ENCODE measurements at regions not wholly inside any gene's neighbourhood (a gene's known extent, or its start where the extent isn't known, plus 50 kb on each side); places are given as distances from the start of the nearest gene placed in this dataset.
"Not testable (repeated sequence)": the region's sequence is repeated elsewhere in the genome, so short reads cannot be mapped to it uniquely, and the experiment has no call there.

- not testable (repeated sequence) for DNase-seq
Measured at GRCh38 chr10:78096486-78096885, 62.8 kb downstream of the RPS24 start.

GRCh38 chr10:78102593-78102992 is 68.9 kb downstream of the RPS24 start:
- not testable (repeated sequence) for DNase-seq

- no peak for DNase-seq
Measured at GRCh38 chr10:78109210-78109609, 75.5 kb downstream of the RPS24 start.

DNA sequence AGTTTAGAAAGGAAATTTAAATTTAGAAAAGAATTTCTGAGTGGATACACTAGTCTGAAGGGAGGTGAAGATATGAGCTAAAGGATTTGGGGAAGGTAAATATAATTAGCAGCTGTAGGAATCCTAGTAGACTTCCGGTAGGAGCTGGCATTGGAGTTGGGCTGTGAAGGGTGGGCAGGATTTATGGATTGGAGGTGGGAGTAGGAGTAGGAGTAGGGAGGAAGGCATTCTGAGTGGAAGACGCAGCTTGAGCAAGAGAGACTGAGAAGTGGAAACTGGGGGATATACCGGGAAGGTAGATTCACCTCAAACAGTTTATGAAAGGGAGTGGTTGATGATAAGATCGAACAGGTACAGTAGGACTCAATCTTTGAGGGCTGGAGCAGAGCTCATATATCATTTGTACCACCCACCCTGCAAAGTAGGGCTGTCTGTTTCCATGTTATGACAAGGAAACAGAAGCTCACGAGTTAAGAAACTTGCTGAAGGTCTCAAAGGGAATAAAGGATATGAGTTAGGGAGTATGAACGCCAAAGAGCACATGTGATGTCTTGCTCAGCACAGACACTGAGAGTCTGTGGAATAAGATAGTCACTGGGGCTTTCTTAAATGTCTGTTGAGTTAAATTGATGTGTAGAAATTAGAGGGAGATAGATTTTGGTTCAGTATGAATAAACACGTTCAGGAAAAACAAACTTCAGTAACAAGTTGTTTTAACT is 81.6 kb downstream of the RPS24 start:
- DNase-seq, result no peak

- DNase-seq, result no peak
Measured at GRCh38 chr10:78116361-78116760, 82.7 kb downstream of the RPS24 start.

DNA sequence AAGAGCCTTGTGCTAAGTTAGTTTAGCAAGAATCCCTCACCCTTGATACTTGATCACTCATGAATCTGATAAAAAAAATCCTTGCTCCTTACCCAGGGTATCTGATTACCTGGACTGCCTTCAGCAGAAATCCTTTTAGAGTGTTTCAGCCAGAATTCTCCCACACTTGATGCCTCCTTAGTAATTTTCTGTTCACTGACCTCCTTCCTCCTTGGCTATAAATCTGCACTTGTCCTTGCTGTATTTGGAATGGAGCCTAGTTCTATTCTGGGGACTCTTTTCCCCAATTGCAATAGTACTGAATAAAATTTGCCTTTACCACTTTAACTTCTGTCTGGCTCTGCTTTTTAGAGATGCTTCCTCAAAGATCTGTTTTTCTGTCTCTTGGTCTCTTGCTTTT is 84.9 kb downstream of the RPS24 start:
- DNase-seq, result no peak

GRCh38 chr10:78121801-78122200 is 88.1 kb downstream of the RPS24 start:
- no peak for DNase-seq

GRCh38 chr10:78124167-78124566 is 90.5 kb downstream of the RPS24 start:
- no peak for DNase-seq

- no peak for DNase-seq
Measured at GRCh38 chr10:78129211-78129610, 95.5 kb downstream of the RPS24 start.

GRCh38 chr10:78130966-78131710 is 97.5 kb downstream of the RPS24 start:
- no peak for DNase-seq

DNA sequence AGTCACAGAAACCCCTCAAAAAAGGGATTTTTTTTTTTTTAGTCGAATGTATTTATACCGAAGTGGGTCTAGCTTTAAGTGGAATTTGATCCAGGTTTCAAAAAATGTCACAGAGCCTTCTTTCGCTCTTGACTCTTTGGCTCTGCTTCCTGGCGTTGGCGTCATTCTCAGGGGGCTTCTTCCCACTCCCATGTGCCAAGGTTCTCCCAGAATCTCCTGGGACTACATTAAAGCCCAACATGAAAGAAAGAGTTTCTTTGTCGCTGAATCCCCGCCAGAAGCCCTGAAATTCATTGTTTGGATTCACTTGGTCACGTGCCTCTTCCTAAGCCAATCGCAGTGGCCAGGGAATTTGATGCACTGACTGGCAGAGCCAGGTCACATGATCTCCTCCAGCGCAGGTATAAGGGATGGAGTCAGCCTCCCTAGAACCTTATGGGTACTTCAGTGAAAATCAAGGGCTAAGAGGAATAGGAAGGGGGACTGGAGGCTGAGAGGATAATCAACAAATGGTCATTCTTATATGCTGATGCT is 101.2 kb downstream of the RPS24 start:
- DNase-seq, result no peak

DNA sequence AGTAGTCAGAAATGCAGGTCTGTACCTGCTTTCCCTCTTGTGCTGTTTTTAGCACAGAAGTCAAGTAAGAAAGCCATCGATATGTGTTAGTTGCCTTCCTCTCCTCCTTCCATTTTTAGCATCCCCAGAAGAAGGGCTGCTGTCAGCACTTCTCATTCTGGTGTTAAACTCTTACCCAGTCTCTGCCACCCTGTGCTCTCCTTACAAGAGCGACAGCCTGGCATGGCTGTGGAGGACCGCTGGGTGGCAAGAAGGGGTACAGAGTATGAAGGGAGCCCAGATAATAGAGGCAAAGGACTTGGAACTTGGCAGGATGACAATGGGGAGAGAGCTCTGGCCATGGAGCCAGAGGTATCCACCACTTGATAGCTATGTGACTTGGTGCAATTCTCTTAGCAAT is 103.5 kb downstream of the RPS24 start:
- DNase-seq, result no peak

- DNase-seq, result no peak
Measured at GRCh38 chr10:78139341-78139740, 105.7 kb downstream of the RPS24 start.

- no peak for DNase-seq
Measured at GRCh38 chr10:78140066-78140630, 106.5 kb downstream of the RPS24 start.

DNA sequence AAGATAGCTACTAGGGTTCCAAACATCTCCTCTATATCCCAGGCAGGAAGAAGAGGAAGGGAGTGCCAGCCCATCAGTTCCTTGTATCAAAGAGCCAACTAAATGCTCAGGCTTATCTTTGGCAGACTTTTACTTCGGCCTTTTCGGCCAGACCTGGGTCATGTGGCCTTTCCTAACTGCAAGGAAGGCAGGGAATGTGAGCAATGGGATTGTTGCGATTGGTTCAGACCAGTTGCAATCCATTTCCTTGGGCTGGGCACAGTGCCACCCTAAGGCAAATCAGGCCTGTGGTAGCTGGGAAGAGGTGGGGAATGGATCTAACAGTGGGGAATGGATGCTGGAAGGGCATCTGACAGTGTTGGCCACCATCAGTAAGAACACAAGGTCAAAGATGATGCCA is 109.9 kb downstream of the RPS24 start:
- DNase-seq, result no peak

GRCh38 chr10:78146200-78146599 is 112.5 kb downstream of the RPS24 start:
- DNase-seq, result no peak

DNA sequence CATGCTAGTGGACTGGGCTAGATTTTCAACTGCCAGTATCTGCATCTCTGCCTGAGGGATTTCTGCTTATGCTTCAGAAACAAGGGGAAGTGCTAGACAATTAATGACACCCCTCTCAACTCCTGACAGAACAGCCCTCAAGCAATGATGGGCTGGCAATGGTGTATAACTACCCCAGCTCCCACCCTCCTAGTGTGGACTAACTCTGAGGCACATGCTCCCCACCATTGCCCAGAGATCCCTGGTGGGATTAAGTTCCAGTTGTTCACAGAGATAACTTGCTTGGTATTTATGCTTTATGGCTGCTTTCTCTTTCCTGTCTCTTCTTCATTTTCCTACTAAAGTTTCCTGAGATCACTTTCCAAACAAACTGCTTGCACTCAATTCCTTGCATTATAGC is 113.5 kb downstream of the RPS24 start:
- no peak for DNase-seq

DNA sequence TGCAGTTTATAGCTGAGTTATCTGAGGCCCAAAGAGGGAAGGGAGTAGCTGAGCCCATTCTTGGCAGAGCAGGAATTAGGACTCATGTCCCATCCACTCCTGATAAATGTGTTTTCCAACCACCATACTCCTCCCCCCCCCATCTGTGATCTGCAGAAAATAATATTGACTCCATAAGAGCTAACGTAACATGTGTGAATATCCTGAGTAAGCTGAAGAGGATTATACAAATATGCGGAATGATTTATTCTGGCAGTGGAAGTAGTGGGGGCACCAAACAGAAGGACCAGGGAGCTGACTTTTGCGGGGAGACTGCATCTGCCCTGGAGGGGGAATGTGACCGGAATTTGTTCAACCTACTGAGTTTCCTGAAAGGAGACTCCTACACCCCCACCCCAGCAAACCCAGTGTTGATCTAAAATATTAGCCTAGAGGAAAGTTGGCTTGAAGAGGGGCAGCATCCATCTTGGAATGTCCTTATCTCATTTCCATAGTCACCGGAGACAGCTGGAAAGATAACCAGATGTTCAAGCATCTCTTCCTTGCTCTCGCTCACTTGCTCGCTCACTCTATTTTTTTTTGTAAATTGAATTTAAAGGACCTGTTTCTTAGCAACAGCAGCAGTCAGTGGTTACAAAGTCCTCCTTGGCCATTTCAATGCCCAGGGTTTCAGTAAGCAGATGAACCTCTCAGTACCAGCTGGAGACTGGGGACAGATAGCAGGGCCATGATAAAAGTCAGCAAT is 114.7 kb downstream of the RPS24 start:
- DNase-seq, result no peak

DNA sequence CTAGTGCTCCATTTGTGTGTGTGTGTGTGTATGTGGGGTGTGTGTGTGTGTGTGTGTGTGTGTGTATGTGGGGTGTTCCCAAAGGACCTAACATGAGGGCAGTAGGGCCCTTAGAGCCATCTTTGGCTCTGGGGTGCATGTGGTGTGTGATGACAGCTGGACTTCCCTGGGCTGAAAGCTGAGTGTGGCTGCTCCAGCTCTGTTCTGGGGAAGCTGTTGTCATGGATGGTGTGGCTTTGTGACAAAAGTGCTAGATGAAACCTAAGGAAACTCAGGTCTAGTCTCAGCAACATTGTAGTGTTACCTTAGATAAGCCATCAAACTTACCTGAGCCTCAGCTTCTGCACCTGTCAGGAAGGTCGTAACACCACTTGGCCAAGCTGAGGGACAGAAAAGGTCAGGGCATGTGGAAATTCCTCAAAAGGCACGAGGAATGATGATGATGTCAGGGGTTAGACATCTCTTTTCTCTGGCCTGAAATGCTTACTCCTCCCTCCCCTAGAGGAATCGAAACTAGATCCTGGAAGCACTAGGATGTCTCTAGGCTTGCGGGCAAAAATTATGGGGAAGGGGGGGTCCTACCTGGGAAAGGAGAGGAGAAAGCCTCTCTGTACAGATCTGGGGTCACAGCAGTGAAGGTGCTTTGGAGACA is 115.4 kb downstream of the RPS24 start:
- no peak for DNase-seq

DNA sequence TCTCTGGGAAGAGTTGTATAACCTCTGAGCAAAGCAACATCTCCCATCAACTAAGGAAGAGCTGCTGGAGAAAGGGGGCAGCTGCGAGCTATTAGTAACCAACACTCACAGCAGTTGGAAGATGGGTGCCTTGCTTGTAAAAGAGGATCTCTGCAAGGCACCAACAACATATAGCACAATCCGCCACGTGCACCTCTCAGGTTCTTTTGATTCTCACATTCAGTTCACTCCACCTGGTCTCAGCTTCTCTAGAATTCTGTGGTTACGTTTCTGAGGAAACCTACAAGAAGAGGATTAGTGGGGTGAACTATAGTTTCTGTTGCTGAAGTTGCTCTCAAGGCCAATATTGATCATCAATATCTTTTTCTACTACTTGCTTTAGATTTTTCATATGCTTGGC is 117.1 kb downstream of the RPS24 start:
- DNase-seq, result no peak

DNA sequence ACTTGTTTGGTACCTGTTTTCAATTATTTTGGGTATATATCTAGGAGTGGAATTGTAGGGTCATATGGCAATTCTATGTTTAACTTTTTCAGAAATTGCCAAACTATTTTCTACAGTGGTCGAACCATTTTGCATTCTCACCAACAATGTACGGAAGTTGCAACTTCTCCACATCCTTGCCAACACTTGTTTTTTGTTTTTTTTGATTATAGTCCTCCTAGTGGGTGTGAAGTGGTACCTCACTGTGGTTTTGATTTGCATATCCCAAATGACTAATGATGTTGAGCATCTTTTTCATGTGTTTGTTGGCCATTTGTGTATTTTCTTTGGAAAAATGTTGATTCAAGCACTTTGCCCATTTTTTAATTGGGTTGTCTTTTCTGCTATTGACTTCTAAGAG is 122.1 kb downstream of the RPS24 start:
- DNase-seq, result no peak

GRCh38 chr10:78160591-78160990 is 126.9 kb downstream of the RPS24 start:
- DNase-seq, result no peak

DNA sequence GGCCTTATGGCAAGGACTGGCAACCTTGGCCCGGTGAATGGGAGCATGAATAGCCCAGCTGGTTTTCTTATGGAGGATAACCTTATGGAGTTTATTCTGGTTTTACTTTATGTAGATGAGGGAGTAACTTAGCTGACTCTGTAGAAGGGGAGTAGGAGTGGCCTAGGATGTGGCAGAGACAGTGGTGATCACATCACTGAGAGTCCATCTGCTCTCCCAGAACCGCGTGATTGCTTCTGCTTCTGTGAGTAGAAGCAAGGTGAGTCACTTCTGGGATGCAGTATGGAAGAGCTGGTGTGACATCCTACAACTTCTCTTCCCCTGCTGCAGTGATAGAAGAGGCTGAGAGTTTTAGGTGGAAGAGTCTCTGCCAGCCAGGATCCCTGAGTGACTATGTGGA is 129.2 kb downstream of the RPS24 start:
- DNase-seq, result no peak
